ENCODE measurements at regions not wholly inside any gene's neighbourhood (a gene's known extent, or its start where the extent isn't known, plus 50 kb on each side); places are given as distances from the start of the nearest gene placed in this dataset.

DNA sequence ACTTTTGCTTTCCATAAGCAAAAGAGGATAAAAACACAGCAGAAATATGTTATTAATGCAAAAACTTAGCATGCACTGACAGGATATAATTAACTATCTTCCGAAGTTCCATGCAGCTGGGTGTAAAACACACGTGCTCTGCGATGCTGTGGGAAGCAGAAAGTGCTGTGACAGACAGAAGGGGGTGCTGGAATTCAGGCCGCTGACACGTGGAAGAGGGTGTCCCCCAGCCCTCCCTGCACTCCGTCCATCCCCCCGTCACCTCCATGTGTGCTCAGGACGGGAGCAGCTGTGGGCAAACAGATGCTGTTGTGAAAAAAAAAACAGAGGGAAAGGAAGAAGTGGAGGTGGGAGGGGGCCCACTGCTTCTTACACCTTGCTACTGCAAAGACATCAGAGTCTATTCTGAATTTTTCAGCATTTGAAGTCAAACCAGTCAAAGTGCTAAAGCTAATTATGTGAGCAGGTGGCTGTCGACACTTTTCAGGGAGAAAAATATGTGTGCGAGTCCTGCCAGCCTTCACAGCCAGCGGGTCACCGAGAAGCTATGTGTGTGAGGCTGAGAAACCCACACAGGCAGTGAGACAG lies 175.9 kb upstream of the AFDN start:
- TF ChIP-seq, protein P1, sequence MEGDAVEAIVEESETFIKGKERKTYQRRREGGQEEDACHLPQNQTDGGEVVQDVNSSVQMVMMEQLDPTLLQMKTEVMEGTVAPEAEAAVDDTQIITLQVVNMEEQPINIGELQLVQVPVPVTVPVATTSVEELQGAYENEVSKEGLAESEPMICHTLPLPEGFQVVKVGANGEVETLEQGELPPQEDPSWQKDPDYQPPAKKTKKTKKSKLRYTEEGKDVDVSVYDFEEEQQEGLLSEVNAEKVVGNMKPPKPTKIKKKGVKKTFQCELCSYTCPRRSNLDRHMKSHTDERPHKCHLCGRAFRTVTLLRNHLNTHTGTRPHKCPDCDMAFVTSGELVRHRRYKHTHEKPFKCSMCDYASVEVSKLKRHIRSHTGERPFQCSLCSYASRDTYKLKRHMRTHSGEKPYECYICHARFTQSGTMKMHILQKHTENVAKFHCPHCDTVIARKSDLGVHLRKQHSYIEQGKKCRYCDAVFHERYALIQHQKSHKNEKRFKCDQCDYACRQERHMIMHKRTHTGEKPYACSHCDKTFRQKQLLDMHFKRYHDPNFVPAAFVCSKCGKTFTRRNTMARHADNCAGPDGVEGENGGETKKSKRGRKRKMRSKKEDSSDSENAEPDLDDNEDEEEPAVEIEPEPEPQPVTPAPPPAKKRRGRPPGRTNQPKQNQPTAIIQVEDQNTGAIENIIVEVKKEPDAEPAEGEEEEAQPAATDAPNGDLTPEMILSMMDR (IDR thresholded peaks at IDR 0.05) = no peak
- no peak for TF ChIP-seq EHMT2 (IDR thresholded peaks at IDR 0.05; ENCODE audit: low read depth)
- TF ChIP-seq POLR2A (IDR thresholded peaks at IDR 0.05; ENCODE audit: low read length) = no peak
- TF ChIP-seq NR3C1 (IDR thresholded peaks at IDR 0.05) = no peak
- TF ChIP-seq, protein P2, sequence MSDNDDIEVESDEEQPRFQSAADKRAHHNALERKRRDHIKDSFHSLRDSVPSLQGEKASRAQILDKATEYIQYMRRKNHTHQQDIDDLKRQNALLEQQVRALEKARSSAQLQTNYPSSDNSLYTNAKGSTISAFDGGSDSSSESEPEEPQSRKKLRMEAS (IDR thresholded peaks at IDR 0.05) = no peak
- TF ChIP-seq NFE2L2 (conservative IDR thresholded peaks at IDR 0.05; ENCODE audit: low read length) = no peak
- TF ChIP-seq CBX8 (IDR thresholded peaks at IDR 0.05) = no peak
- TF ChIP-seq, protein P3, sequence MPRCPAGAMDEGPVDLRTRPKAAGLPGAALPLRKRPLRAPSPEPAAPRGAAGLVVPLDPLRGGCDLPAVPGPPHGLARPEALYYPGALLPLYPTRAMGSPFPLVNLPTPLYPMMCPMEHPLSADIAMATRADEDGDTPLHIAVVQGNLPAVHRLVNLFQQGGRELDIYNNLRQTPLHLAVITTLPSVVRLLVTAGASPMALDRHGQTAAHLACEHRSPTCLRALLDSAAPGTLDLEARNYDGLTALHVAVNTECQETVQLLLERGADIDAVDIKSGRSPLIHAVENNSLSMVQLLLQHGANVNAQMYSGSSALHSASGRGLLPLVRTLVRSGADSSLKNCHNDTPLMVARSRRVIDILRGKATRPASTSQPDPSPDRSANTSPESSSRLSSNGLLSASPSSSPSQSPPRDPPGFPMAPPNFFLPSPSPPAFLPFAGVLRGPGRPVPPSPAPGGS (IDR thresholded peaks at IDR 0.05) = no peak
